AG10803 (cell line): ENCODE measurements at regions not wholly inside any gene's neighbourhood (a gene's known extent, or its start where the extent isn't known, plus 50 kb on each side); places are given as distances from the start of the nearest gene placed in this dataset.
"Not testable (repeated sequence)": the region's sequence is repeated elsewhere in the genome, so short reads cannot be mapped to it uniquely, and the experiment has no call there.

Source experiments
- DNase-seq: peaks from one replicate; pipeline ENCODE4 v3.0.0; 2010; ENCODE audit warnings: low read depth
- H3K4me3 ChIP-seq: 2 replicates; pipeline ENCODE4 v1.5.1; 2011; ENCODE audit warnings: mild to moderate bottlenecking, low read length, control low read depth
- CTCF ChIP-seq: conservative IDR thresholded peaks from 2 replicates; pipeline ENCODE4 v1.5.1; 2011; ENCODE audit warnings: mild to moderate bottlenecking, low read length, control low read depth, inconsistent platforms

- H3K4me3 ChIP-seq, result no peak overlapping the region
- TF ChIP-seq CTCF, result no peak
- DNase-seq, result no peak
These were observed 330.0 kb upstream of the DEPDC1 start for GRCh38 chr1:68826836-68827235.

- no peak for DNase-seq
- no peak overlapping the region for H3K4me3 ChIP-seq
- TF ChIP-seq CTCF, result no peak
These were observed 330.4 kb upstream of the DEPDC1 start for GRCh38 chr1:68827261-68827660.

GRCh38 chr1:68828013-68828412 lies 331.1 kb upstream of the DEPDC1 start:
- no peak overlapping the region for H3K4me3 ChIP-seq
- DNase-seq, result no peak
- no peak for TF ChIP-seq CTCF

- no peak for DNase-seq
- no peak for TF ChIP-seq CTCF
- no peak overlapping the region for H3K4me3 ChIP-seq
These were observed 334.4 kb upstream of the DEPDC1 start for GRCh38 chr1:68831281-68831680.

- DNase-seq, result no peak
- TF ChIP-seq CTCF, result no peak
- H3K4me3 ChIP-seq, result no peak overlapping the region
These were observed 351.1 kb upstream of the DEPDC1 start for GRCh38 chr1:68848017-68848416.

- TF ChIP-seq CTCF, result no peak
- no peak for DNase-seq
- H3K4me3 ChIP-seq, result no peak overlapping the region
These were observed 371.7 kb upstream of the DEPDC1 start for GRCh38 chr1:68868606-68869005.

- no peak for TF ChIP-seq CTCF
- H3K4me3 ChIP-seq, result no peak overlapping the region
- DNase-seq, result no peak
These were observed 376.3 kb upstream of the DEPDC1 start for GRCh38 chr1:68873144-68873543.

GRCh38 chr1:68881330-68882194 lies 384.7 kb upstream of the DEPDC1 start:
- not testable (repeated sequence) for DNase-seq, H3K4me3 ChIP-seq
